Naive thymus-derived CD4-positive, alpha-beta T cell (primary cell): ENCODE measurements at regions not wholly inside any gene's neighbourhood (a gene's known extent, or its start where the extent isn't known, plus 50 kb on each side); places are given as distances from the start of the nearest gene placed in this dataset.

Experiments
- ATAC-seq: fragments of 150-1000 bp; cut with Tn5 transposase; 2 replicates; pipeline ENCODE4 v1.10.0; 2021; ENCODE audit warnings: mild to moderate bottlenecking, moderate library complexity
- CTCF ChIA-PET: fragments of 350-600 bp; sonication (Branson Sonifier 250); formaldehyde crosslinking; loops from one replicate; lab custom pipeline; 2021; ENCODE audit warnings: antibody characterized with exemption; lab: Charles Lee
- POLR2A ChIA-PET: fragments of 350-600 bp; sonication (Branson Sonifier 250); formaldehyde crosslinking; loops from one replicate; lab custom pipeline; 2021; ENCODE audit warnings: antibody characterized with exemption, inconsistent platforms; lab: Charles Lee
- DNase-seq, 9 donors: peaks; one replicate each; pipeline versions ENCODE4 v3.0.0 to v3.0.0-alpha.2; 2020 to 2022; ENCODE audit warnings: mixed read lengths in 1 of 9
- H3K27ac ChIP-seq: one replicate; pipeline ENCODE4 v1.7.0; 2013; ENCODE audit warnings: mild to moderate bottlenecking, low read depth, low read length, moderate library complexity
- H3K27me3 ChIP-seq, 2 donors: one replicate each; pipeline ENCODE4 v1.7.0; 2013; ENCODE audit warnings: low read length in 2 of 2, mild to moderate bottlenecking in 2 of 2, moderate library complexity in 2 of 2; ENCODE audit not compliant: control insufficient read depth in 2 of 2, insufficient read depth in 2 of 2
- H3K36me3 ChIP-seq, 3 experiments: 1 replicate in 2 of 3; 2 replicates in 1 of 3; pipeline ENCODE4 v1.7.0; 2013; ENCODE audit warnings: low read length in 3 of 3, mild to moderate bottlenecking in 3 of 3, moderate library complexity in 1 of 3; ENCODE audit not compliant: insufficient read depth in 3 of 3, control insufficient read depth in 2 of 3
- H3K4me1 ChIP-seq, 2 donors: one replicate each; pipeline ENCODE4 v1.7.0; 2013; ENCODE audit warnings: low read length in 2 of 2, mild to moderate bottlenecking in 2 of 2, moderate library complexity in 1 of 2; ENCODE audit not compliant: control insufficient read depth in 2 of 2, insufficient read depth in 2 of 2
- H3K4me3 ChIP-seq: 2 replicates; pipeline ENCODE4 v1.7.0; 2013; ENCODE audit warnings: mild to moderate bottlenecking, low read length
- H3K9me3 ChIP-seq, 3 experiments: 1 replicate in 2 of 3; 2 replicates in 1 of 3; pipeline ENCODE4 v1.7.0; 2013; ENCODE audit warnings: low read length in 3 of 3; ENCODE audit not compliant: control insufficient read depth in 2 of 3
- H3K27ac Mint-ChIP-seq, 9 donors: one replicate each; pipeline ENCODE4 v1.8.0; 2020 to 2022; ENCODE audit warnings: mixed read lengths in 9 of 9, mild to moderate bottlenecking in 8 of 9, moderate library complexity in 5 of 9, inconsistent platforms in 2 of 9
- H3K27me3 Mint-ChIP-seq, 5 donors: one replicate each; pipeline ENCODE4 v1.8.0; 2021 to 2022; ENCODE audit warnings: mixed read lengths in 5 of 5, mild to moderate bottlenecking in 1 of 5
- H3K36me3 Mint-ChIP-seq, 5 donors: one replicate each; pipeline ENCODE4 v1.8.0; 2020 to 2022; ENCODE audit warnings: mixed read lengths in 5 of 5, mild to moderate bottlenecking in 3 of 5, inconsistent platforms in 1 of 5
- H3K4me1 Mint-ChIP-seq, 7 donors: one replicate each; pipeline ENCODE4 v1.8.0; 2020 to 2022; ENCODE audit warnings: mixed read lengths in 7 of 7, mild to moderate bottlenecking in 3 of 7, inconsistent platforms in 1 of 7
- H3K4me3 Mint-ChIP-seq, 10 donors: one replicate each; pipeline ENCODE4 v1.8.0; 2020 to 2022; ENCODE audit warnings: mild to moderate bottlenecking in 10 of 10, mixed read lengths in 10 of 10, moderate library complexity in 6 of 10, inconsistent platforms in 2 of 10
- H3K9me3 Mint-ChIP-seq, 11 donors: one replicate each; pipeline ENCODE4 v1.8.0; 2020 to 2022; ENCODE audit warnings: mixed read lengths in 11 of 11, mild to moderate bottlenecking in 4 of 11, inconsistent platforms in 1 of 11, moderate library complexity in 1 of 11
- intact Hi-C, 2 donors: fragments of 100-400 bp; cut with micrococcal nuclease; formaldehyde crosslinking; loops; one replicate each; pipeline ENCODE4 v1.15.1; 2023

DNA sequence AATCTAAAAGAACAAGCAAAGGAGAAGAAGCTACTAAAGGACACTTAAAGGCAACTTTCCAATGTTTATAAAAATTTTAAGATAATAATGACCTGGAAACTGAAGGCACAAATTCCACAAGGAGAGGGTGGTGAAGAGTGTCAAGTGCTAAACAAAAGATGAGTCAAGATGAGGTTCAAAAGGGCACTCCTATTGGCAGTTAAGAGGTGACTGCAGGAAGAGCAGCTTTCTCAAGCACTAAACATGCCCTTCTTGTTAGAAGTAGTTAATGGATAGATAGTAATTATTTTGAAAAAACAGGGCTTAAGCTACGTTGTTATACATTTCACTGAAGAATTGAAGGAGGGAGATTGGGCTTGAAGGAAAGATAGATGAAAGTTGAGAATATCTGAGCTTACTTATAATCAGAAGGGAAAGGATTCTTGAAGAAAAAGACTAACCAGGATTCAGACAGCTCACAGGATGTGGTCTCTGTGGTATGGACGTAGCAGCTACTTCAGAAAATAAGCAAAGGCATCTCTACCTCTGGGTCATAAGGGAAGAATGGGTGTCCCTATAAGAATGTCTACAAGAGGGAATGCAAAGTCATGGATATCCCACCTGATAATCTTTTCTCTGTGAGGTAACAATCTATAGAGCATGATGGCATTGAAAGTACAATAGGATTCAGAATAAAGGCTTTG is 454.7 kb upstream of the SLC39A10 start:
- DNase-seq: peak in 5 of 9 donors; percentile 5 to 31 (median 11)
- POLR2A ChIA-PET: no interaction called here
- CTCF ChIA-PET: interaction anchor here (0.7 kb wide), 1 partner anchor 855 kb away, joined by 3 read pairs; no protein-coding TSS in a partner anchor

DNA sequence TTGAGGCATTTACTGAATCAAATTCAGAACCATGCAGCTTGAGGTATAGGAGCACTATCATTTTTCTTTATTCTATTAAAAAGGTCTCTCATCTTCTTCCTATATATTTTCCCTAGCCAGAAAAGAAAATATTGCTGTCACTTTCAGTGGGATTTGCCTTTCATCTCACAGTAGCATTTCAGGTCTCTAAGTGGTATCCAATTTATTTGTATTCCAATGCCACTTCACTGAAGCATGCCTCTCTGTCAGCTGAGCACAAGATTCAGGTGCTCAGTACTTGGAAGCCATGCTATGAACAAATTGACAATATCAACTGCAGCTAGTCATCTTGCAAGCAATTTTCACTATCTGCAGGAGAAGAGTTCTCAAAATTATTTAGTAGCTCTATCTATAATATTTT is 457.2 kb upstream of the SLC39A10 start:
- Histone ChIP-seq H3K27me3 (no peaks in the 10 kb centered on the region), H3K4me1 (no peaks in the 10 kb centered on the region), H3K27ac (no peak overlapping the region), H3K4me3 (no peak overlapping the region), H3K9me3 (no peaks in the 10 kb centered on the region), H3K36me3 (no peaks in the 10 kb centered on the region)
- H3K4me3 Mint-ChIP-seq: no peak overlapping the region
- H3K36me3 Mint-ChIP-seq: no peaks in the 10 kb centered on the region
- H3K9me3 Mint-ChIP-seq: peaks cover 0 to 1% (median 0%) of the 10 kb centered on the region in 11 donors
- DNase-seq (no peak), ATAC-seq (no peak)
- POLR2A ChIA-PET: no interaction called here
- H3K4me1 Mint-ChIP-seq: peaks cover 8 to 26% (median 18%) of the 10 kb centered on the region in 7 donors
- CTCF ChIA-PET: no interaction called here
- H3K27ac Mint-ChIP-seq: no peak overlapping the region
- intact Hi-C loops: no loop called here
- H3K27me3 Mint-ChIP-seq: no peaks in the 10 kb centered on the region

More for the DNA sequence above, 454.7 kb upstream of the SLC39A10 start:
- Mint-ChIP-seq H3K4me1 (peaks cover 8 to 26% (median 18%) of the 10 kb centered on the region in 7 donors), H3K9me3 (no peaks in the 10 kb centered on the region), H3K27ac (peak overlapping the region in 7 of 9 donors; percentile 1 to 59 (median 11)), H3K4me3 (peak overlapping the region in 6 of 10 donors; percentile 5 to 63 (median 16)), H3K36me3 (no peaks in the 10 kb centered on the region), H3K27me3 (no peaks in the 10 kb centered on the region)
- Histone ChIP-seq H3K27ac (no peak overlapping the region), H3K4me1 (no peaks in the 10 kb centered on the region), H3K27me3 (no peaks in the 10 kb centered on the region), H3K9me3 (no peaks in the 10 kb centered on the region), H3K36me3 (no peaks in the 10 kb centered on the region), H3K4me3 (no peak overlapping the region)
- peak; percentile 34 for ATAC-seq
- intact Hi-C loops: no loop called here

- no peak overlapping the region for H3K4me3 Mint-ChIP-seq
- no peaks in the 10 kb centered on the region for H3K36me3 Mint-ChIP-seq
- DNase-seq (no peak), ATAC-seq (no peak)
- H3K27ac Mint-ChIP-seq: no peak overlapping the region
- H3K9me3 Mint-ChIP-seq: peaks cover 0 to 2% (median 0%) of the 10 kb centered on the region in 11 donors
- Histone ChIP-seq H3K36me3 (no peaks in the 10 kb centered on the region), H3K9me3 (no peaks in the 10 kb centered on the region), H3K4me3 (no peak overlapping the region), H3K27me3 (no peaks in the 10 kb centered on the region), H3K4me1 (no peaks in the 10 kb centered on the region), H3K27ac (no peak overlapping the region)
- intact Hi-C loops: no loop called here
- H3K4me1 Mint-ChIP-seq: no peaks in the 10 kb centered on the region
- POLR2A ChIA-PET: no interaction called here
- CTCF ChIA-PET: no interaction called here
- no peaks in the 10 kb centered on the region for H3K27me3 Mint-ChIP-seq
These were observed 475.8 kb upstream of the SLC39A10 start for GRCh38 chr2:195181059-195181705.

GRCh38 chr2:195168369-195168768 is 488.7 kb upstream of the SLC39A10 start:
- H3K27ac ChIP-seq: no peak overlapping the region
- Mint-ChIP-seq H3K4me1 (peaks cover 0 to 38% (median 4%) of the 10 kb centered on the region in 7 donors), H3K9me3 (peaks cover 0 to 10% (median 0%) of the 10 kb centered on the region in 11 donors), H3K4me3 (no peak overlapping the region), H3K27ac (no peak overlapping the region), H3K27me3 (no peaks in the 10 kb centered on the region), H3K36me3 (no peaks in the 10 kb centered on the region)
- H3K36me3 ChIP-seq: no peaks in the 10 kb centered on the region
- no peak overlapping the region for H3K4me3 ChIP-seq
- H3K4me1 ChIP-seq: no peaks in the 10 kb centered on the region
- intact Hi-C loops: no loop called here
- ATAC-seq (no peak), DNase-seq (peak in 1 of 9 donors; percentile 25)
- CTCF ChIA-PET: no interaction called here
- H3K27me3 ChIP-seq: no peaks in the 10 kb centered on the region
- POLR2A ChIA-PET: no interaction called here
- H3K9me3 ChIP-seq: no peaks in the 10 kb centered on the region

GRCh38 chr2:195164930-195165329 is 492.1 kb upstream of the SLC39A10 start:
- Mint-ChIP-seq H3K27ac (no peak overlapping the region), H3K4me3 (no peak overlapping the region), H3K4me1 (peaks cover 0 to 16% (median 0%) of the 10 kb centered on the region in 7 donors), H3K36me3 (no peaks in the 10 kb centered on the region), H3K27me3 (peaks cover 0 to 4% (median 0%) of the 10 kb centered on the region in 5 donors), H3K9me3 (peaks cover 0 to 10% (median 0%) of the 10 kb centered on the region in 11 donors)
- Histone ChIP-seq H3K27ac (no peak overlapping the region), H3K4me3 (no peak overlapping the region), H3K4me1 (no peaks in the 10 kb centered on the region), H3K27me3 (no peaks in the 10 kb centered on the region), H3K36me3 (no peaks in the 10 kb centered on the region), H3K9me3 (no peaks in the 10 kb centered on the region)
- intact Hi-C loops: no loop called here
- ChIA-PET POLR2A (no interaction called here), CTCF (no interaction called here)
- DNase-seq: no peak
- ATAC-seq: no peak

GRCh38 chr2:195162918-195163317 is 494.1 kb upstream of the SLC39A10 start:
- Mint-ChIP-seq H3K27me3 (peaks cover 0 to 4% (median 0%) of the 10 kb centered on the region in 5 donors), H3K27ac (no peak overlapping the region), H3K36me3 (no peaks in the 10 kb centered on the region), H3K9me3 (peaks cover 0 to 9% (median 1%) of the 10 kb centered on the region in 11 donors), H3K4me1 (peaks cover 0 to 7% (median 0%) of the 10 kb centered on the region in 7 donors), H3K4me3 (no peak overlapping the region)
- intact Hi-C loops: no loop called here
- Histone ChIP-seq H3K27ac (no peak overlapping the region), H3K9me3 (no peaks in the 10 kb centered on the region), H3K36me3 (no peaks in the 10 kb centered on the region), H3K27me3 (no peaks in the 10 kb centered on the region), H3K4me1 (no peaks in the 10 kb centered on the region), H3K4me3 (no peak overlapping the region)
- ChIA-PET POLR2A (no interaction called here), CTCF (no interaction called here)
- DNase-seq: no peak
- ATAC-seq: no peak
